OCI-LY3 (cell line): ENCODE measurements at regions not wholly inside any gene's neighbourhood (a gene's known extent, or its start where the extent isn't known, plus 50 kb on each side); places are given as distances from the start of the nearest gene placed in this dataset.
"Not testable (repeated sequence)": the region's sequence is repeated elsewhere in the genome, so short reads cannot be mapped to it uniquely, and the experiment has no call there.

Source experiments
- H2AFZ ChIP-seq: fragments of 200-600, 300-600 bp; shearing (Covaris generic); 2 replicates; pipeline ENCODE4 v1.6.0; 2014; ENCODE audit warnings: antibody characterized with exemption, low read depth, low read length
- H3K27ac ChIP-seq: fragments of 200-600, 300-600 bp; sonication (generic); 2 replicates; pipeline ENCODE4 v1.5.1; 2014; ENCODE audit warnings: mild to moderate bottlenecking, low read length, moderate library complexity, mixed read lengths
- H3K27me3 ChIP-seq: fragments of 200-600, 300-600 bp; sonication (generic); 2 replicates; pipeline ENCODE4 v1.6.1; 2014; ENCODE audit warnings: low read depth, low read length, mixed read lengths
- H3K36me3 ChIP-seq: fragments of 200-600, 300-600 bp; sonication (generic); replicated peaks from 2 replicates; pipeline ENCODE3; 2014; ENCODE audit warnings: low read depth, low read length, mixed read lengths
- H3K4me1 ChIP-seq: fragments of 300-600, 200-600 bp; sonication (generic); 2 replicates; pipeline ENCODE4 v1.6.1; 2014; ENCODE audit warnings: low read length, mixed read lengths
- H3K4me2 ChIP-seq: fragments of 200-600, 300-600 bp; sonication (generic); 2 replicates; pipeline ENCODE4 v1.6.1; 2014; ENCODE audit warnings: low read length, mixed read lengths
- H3K4me3 ChIP-seq: fragments of 300-600, 200-600 bp; sonication (generic); 2 replicates; pipeline ENCODE4 v1.5.1; 2014; ENCODE audit warnings: antibody characterized with exemption, mild to moderate bottlenecking, low read length, moderate library complexity
- H3K79me2 ChIP-seq: fragments of 300-600, 200-600 bp; shearing (Covaris generic); 2 replicates; pipeline ENCODE4 v1.6.1; 2014; ENCODE audit warnings: mild to moderate bottlenecking, low read length, mixed read lengths
- H3K9ac ChIP-seq: fragments of 300-600, 200-600 bp; shearing (Covaris generic); 2 replicates; pipeline ENCODE4 v1.6.0; 2014; ENCODE audit warnings: mild to moderate bottlenecking, low read length, moderate library complexity
- H3K9me3 ChIP-seq: fragments of 200-600, 300-600 bp; shearing (Covaris generic); 2 replicates; pipeline ENCODE4 v1.6.1; 2014; ENCODE audit warnings: low read length, mixed read lengths; ENCODE audit not compliant: insufficient read depth
- H4K20me1 ChIP-seq: fragments of 200-600, 300-600 bp; sonication (generic); 2 replicates; pipeline ENCODE4 v1.6.1; 2016; ENCODE audit warnings: low read length, mixed read lengths; ENCODE audit not compliant: insufficient read depth
- EZH2phosphoT487 ChIP-seq: fragments of 200-600 bp; shearing (Covaris generic); IDR thresholded peaks from 2 replicates; pipeline ENCODE4 v1.6.1; 2018; ENCODE audit warnings: antibody characterized with exemption, mixed run types, low read depth
- TF ChIP-seq, protein P1 (sequence below): fragments of 200-600, 300-600 bp; sonication (generic); IDR thresholded peaks from 2 replicates; pipeline ENCODE4 v1.5.1; 2014; ENCODE audit warnings: antibody characterized with exemption, low read length, low read depth

DNA sequence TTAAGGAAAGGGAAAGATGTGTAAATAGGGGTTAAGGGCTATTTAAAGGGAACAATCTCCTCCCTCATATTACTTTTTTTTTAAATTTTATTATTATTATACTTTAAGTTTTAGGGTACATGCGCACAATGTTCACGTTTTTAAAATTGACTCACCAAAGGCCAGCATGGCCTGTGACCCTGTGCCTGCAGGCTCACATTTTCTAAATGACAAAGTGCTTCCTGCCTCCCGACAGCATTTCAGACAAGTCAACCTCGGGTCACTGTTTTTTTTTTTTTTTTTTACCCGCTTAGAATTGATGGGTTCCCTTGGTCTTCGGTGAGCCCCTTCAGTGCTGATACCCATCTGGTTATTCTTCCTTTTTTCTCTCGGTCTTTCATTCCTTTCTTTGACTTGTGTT is 70.4 kb upstream of the SCAF4 start:
- Histone ChIP-seq H3K9ac (no peak overlapping the region), H3K27ac (no peak overlapping the region), H4K20me1 (no peaks in the 10 kb centered on the region), H3K4me3 (no peak overlapping the region), H3K9me3 (no peaks in the 10 kb centered on the region), H3K4me2 (no peak overlapping the region), H3K27me3 (no peaks in the 10 kb centered on the region; the same call in 1 of the 2 replicates), H2AFZ (no peak overlapping the region), H3K79me2 (no peaks in the 10 kb centered on the region), H3K4me1 (no peaks in the 10 kb centered on the region), H3K36me3 (no peaks in the 10 kb centered on the region)
- no peak for TF ChIP-seq EZH2phosphoT487
- TF ChIP-seq, protein P1, sequence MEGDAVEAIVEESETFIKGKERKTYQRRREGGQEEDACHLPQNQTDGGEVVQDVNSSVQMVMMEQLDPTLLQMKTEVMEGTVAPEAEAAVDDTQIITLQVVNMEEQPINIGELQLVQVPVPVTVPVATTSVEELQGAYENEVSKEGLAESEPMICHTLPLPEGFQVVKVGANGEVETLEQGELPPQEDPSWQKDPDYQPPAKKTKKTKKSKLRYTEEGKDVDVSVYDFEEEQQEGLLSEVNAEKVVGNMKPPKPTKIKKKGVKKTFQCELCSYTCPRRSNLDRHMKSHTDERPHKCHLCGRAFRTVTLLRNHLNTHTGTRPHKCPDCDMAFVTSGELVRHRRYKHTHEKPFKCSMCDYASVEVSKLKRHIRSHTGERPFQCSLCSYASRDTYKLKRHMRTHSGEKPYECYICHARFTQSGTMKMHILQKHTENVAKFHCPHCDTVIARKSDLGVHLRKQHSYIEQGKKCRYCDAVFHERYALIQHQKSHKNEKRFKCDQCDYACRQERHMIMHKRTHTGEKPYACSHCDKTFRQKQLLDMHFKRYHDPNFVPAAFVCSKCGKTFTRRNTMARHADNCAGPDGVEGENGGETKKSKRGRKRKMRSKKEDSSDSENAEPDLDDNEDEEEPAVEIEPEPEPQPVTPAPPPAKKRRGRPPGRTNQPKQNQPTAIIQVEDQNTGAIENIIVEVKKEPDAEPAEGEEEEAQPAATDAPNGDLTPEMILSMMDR: no peak

DNA sequence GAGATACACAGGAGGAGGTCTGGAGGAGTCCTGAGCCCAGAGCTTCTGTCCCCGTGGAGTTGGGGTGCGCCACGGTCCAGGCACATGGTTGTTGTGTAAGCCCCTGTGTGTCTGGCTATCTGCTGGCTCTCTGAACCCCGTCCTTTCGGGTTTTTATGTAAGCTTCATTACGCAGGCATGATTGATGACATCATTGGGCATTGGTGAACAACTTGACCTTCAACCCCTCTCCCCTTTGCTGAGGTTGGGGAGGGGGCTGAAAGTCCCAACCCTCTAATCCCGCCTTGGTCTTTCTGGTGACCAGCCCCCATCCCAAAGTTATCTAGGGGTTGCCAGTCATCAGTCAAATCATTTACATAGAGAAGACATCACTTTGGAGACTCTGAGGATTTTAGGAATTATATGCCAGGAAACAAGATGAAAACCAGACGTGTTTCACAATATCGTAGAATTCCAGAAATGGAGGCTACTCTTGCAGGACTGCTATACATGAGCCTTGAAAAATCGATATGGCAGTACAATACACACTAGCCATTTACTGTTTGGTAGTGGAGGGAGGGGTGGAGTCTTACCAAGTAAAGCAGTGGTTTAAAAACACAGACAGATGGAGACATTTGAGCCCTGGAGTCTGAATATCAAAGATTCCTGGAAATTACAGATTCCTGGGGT is 69.8 kb upstream of the SCAF4 start:
- Histone ChIP-seq H3K79me2 (no peaks in the 10 kb centered on the region), H2AFZ (no peak overlapping the region), H3K4me3 (no peak overlapping the region), H4K20me1 (no peaks in the 10 kb centered on the region), H3K9ac (no peak overlapping the region), H3K9me3 (no peaks in the 10 kb centered on the region), H3K4me2 (no peak overlapping the region), H3K27me3 (no peaks in the 10 kb centered on the region; the same call in 1 of the 2 replicates), H3K27ac (no peak overlapping the region), H3K36me3 (no peaks in the 10 kb centered on the region), H3K4me1 (no peaks in the 10 kb centered on the region)
- no peak for TF ChIP-seq EZH2phosphoT487
- TF ChIP-seq, protein P1: no peak

- TF ChIP-seq, protein P1: no peak
- TF ChIP-seq EZH2phosphoT487: no peak
- no peaks in the 10 kb centered on the region; the same call in 1 of the 2 replicates for H3K27me3 ChIP-seq
These were observed 67.2 kb upstream of the SCAF4 start for GRCh38 chr21:31798842-31799704.

DNA sequence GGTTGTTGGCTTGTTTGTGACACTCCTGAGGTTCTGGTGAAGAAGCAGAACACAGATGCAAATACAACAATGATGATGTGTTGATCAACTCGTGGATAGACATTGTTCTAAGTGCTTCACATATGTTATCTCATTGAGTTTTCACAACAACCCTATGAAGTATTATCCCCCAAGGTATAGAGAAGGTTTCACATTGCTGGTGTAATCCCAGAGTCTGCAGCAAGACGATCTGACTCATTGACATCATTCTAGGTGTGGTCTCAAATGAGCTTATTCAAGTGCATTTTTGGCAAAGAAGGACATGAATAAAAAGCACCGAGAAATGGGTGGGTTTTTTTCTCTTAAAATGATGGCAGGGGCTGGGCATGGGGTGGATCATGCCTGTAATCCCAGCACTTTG is 64.1 kb upstream of the SCAF4 start:
- Histone ChIP-seq H4K20me1 (no peaks in the 10 kb centered on the region), H3K9ac (no peak overlapping the region), H3K27me3 (no peaks in the 10 kb centered on the region; the same call in 1 of the 2 replicates), H3K27ac (no peak overlapping the region), H2AFZ (no peak overlapping the region), H3K79me2 (no peaks in the 10 kb centered on the region), H3K4me1 (no peaks in the 10 kb centered on the region), H3K9me3 (no peaks in the 10 kb centered on the region), H3K4me2 (no peak overlapping the region), H3K36me3 (no peaks in the 10 kb centered on the region), H3K4me3 (no peak overlapping the region)
- TF ChIP-seq, protein P1: no peak
- TF ChIP-seq EZH2phosphoT487: no peak

More at GRCh38 chr21:31798842-31799704, 67.2 kb upstream of the SCAF4 start:
- Histone ChIP-seq H3K4me3 (no peak overlapping the region), H4K20me1 (no peaks in the 10 kb centered on the region), H3K36me3 (no peaks in the 10 kb centered on the region), H3K9ac (no peak overlapping the region), H2AFZ (no peak overlapping the region), H3K4me2 (no peak overlapping the region), H3K9me3 (no peaks in the 10 kb centered on the region), H3K4me1 (no peaks in the 10 kb centered on the region), H3K27ac (no peak overlapping the region), H3K79me2 (no peaks in the 10 kb centered on the region)

DNA sequence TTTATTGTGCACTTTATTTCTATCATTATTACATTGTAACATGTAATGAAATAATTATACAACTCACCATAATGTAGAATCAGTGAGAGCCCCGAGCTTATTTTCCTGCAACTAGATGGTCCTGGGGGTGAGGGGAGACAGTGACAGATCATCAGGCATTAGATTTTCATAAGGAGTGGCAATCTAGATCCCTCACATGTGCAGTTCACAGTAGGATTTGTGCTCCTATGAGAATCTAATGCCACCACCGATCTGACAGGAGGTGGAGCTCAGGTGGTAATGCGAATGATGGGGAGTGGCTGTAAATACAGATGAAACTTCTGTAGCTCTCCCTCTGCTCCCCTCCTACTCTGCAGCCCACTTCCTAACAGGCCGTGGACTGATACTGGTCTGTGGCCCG is 58.5 kb upstream of the SCAF4 start:
- H3K79me2 ChIP-seq, H3K27ac ChIP-seq, H3K4me1 ChIP-seq, H3K27me3 ChIP-seq, H3K9me3 ChIP-seq, H3K36me3 ChIP-seq, H4K20me1 ChIP-seq, H2AFZ ChIP-seq, H3K9ac ChIP-seq, H3K4me2 ChIP-seq, H3K4me3 ChIP-seq: not testable (repeated sequence)
